Smooth muscle cell (in vitro differentiated cells): ENCODE measurements at regions not wholly inside any gene's neighbourhood (a gene's known extent, or its start where the extent isn't known, plus 50 kb on each side); places are given as distances from the start of the nearest gene placed in this dataset.

ENCODE experiments used
- DNase-seq: peaks from one replicate; lab custom pipeline; 2025; ENCODE audit not compliant: unreplicated experiment; lab: John Stamatoyannopoulos, UW
- H2AFZ ChIP-seq: fragments of 200-600 bp; sonication (generic); 2 replicates; pipeline ENCODE4 v1.6.0; 2016; ENCODE audit warnings: antibody characterized with exemption, low read depth, mild to moderate bottlenecking
- H3F3A ChIP-seq: fragments of 200-600 bp; sonication (generic); 2 replicates; pipeline ENCODE4 v1.6.0; 2017; ENCODE audit warnings: antibody characterized with exemption, low read depth
- H3K27ac ChIP-seq: fragments of 200-600 bp; sonication (generic); 2 replicates; pipeline ENCODE4 v1.5.1; 2016; ENCODE audit warnings: low read depth, mild to moderate bottlenecking
- H3K27me3 ChIP-seq: fragments of 200-600 bp; sonication (generic); 2 replicates; pipeline ENCODE4 v1.6.1; 2016; ENCODE audit warnings: low read depth, mild to moderate bottlenecking
- H3K36me3 ChIP-seq: fragments of 200-600 bp; sonication (generic); 2 replicates; pipeline ENCODE4 v1.5.1; 2016; ENCODE audit warnings: low read depth
- H3K4me1 ChIP-seq: fragments of 200-600 bp; sonication (generic); 2 replicates; pipeline ENCODE4 v1.5.1; 2016; ENCODE audit warnings: low read depth
- H3K4me2 ChIP-seq: fragments of 200-600 bp; sonication (generic); 2 replicates; pipeline ENCODE4 v1.6.0; 2016; ENCODE audit warnings: mild to moderate bottlenecking
- H3K4me3 ChIP-seq: fragments of 200-600 bp; sonication (generic); 2 replicates; pipeline ENCODE4 v1.5.1; 2016; ENCODE audit warnings: mild to moderate bottlenecking
- H3K79me2 ChIP-seq: fragments of 200-600 bp; sonication (generic); 2 replicates; pipeline ENCODE4 v1.6.0; 2016; ENCODE audit warnings: low read depth, mild to moderate bottlenecking
- H3K9ac ChIP-seq: fragments of 200-600 bp; sonication (generic); 2 replicates; pipeline ENCODE4 v1.6.0; 2016; ENCODE audit warnings: low read depth
- H3K9me3 ChIP-seq: fragments of 200-600 bp; sonication (generic); replicated peaks from 2 replicates; pipeline ENCODE4 v1.5.1; 2016; ENCODE audit warnings: low read depth
- H4K20me1 ChIP-seq: fragments of 200-600 bp; sonication (generic); 2 replicates; pipeline ENCODE4 v1.6.0; 2016; ENCODE audit warnings: low read depth
- WGBS: methylation state at CpG from one replicate; pipeline ENCODE4 v1.1.7; 2016; ENCODE audit warnings: low lambda C conversion rate; 5-methylcytosine and 5-hydroxymethylcytosine counted together
- TF ChIP-seq, protein P1 (sequence below): fragments of 200-600 bp; sonication (generic); IDR thresholded peaks from 2 replicates; pipeline ENCODE4 v1.5.1; 2017; ENCODE audit warnings: borderline replicate concordance, mild to moderate bottlenecking, antibody characterized with exemption; ENCODE audit not compliant: insufficient read depth, poor library complexity, severe bottlenecking

DNA sequence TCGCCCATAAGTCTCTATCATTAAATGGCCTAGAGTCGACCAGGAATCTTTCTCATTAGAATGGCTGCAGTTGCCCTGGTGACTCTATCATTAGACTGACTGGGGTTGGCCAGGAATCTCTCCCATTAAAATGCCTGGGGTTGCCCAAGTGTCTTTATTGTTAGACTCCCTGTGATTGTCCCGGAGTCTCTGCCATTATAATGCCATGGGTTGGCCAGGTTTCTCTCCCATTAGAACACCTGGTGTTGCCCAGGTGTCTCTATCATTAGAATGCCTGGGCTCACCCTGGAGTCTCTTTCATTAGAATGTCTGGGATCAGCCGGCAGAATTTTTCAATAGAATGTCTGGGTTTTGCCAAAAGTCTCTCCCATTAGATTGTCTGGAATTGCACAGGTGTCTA lies 1459.3 kb downstream of the UQCRFS1 start:
- H3K4me2 ChIP-seq, result no peak overlapping the region
- DNase-seq, result no peak

DNA sequence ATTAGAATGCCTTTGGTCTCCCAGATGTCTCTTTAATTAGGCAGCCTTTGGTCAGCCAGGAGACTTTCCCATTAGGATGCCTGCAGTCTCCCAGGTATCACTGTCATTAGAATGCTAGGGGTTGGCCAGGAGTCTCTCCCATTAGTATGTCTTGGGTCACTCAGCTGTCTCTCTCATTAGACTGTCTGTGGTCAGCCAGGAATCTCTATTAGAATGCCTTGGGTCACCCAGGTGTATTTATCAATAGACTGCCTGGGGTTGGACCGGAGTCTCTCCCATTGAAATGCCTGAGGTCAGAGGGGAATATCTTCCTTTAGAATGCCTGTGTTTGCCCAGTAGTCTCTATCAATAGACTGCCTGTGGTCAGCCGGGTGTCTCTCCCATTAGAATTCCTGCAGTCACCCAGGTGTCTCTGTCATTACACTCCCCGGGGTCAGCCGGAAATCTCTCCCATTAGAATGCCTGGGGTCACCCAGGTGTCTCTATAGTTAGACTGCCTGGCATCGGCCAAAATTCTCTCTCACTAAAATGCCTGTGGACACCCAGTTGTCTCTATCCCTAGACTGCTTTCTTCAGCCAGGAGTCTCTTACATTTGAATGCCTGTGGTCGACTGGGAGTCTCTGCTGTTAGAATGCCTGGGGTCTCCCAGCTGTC lies 1460.3 kb downstream of the UQCRFS1 start:
- H3K4me1 ChIP-seq, result no peaks in the 10 kb centered on the region
- H3F3A ChIP-seq, result no peaks in the 10 kb centered on the region
- no peak overlapping the region for H3K9ac ChIP-seq
- H3K36me3 ChIP-seq, result no peaks in the 10 kb centered on the region
- WGBS, result 88% methylated on average over 6 of the region's 6 CpGs
- peaks cover 12% of the 10 kb centered on the region for H3K79me2 ChIP-seq
- no peak overlapping the region for H3K27ac ChIP-seq
- H3K4me3 ChIP-seq, result no peak overlapping the region
- DNase-seq, result no peak
- no peaks in the 10 kb centered on the region for H3K9me3 ChIP-seq
- no peak overlapping the region for H3K4me2 ChIP-seq
- H2AFZ ChIP-seq, result no peak overlapping the region
- H4K20me1 ChIP-seq, result peaks cover 49% of the 10 kb centered on the region
- TF ChIP-seq, protein P1, sequence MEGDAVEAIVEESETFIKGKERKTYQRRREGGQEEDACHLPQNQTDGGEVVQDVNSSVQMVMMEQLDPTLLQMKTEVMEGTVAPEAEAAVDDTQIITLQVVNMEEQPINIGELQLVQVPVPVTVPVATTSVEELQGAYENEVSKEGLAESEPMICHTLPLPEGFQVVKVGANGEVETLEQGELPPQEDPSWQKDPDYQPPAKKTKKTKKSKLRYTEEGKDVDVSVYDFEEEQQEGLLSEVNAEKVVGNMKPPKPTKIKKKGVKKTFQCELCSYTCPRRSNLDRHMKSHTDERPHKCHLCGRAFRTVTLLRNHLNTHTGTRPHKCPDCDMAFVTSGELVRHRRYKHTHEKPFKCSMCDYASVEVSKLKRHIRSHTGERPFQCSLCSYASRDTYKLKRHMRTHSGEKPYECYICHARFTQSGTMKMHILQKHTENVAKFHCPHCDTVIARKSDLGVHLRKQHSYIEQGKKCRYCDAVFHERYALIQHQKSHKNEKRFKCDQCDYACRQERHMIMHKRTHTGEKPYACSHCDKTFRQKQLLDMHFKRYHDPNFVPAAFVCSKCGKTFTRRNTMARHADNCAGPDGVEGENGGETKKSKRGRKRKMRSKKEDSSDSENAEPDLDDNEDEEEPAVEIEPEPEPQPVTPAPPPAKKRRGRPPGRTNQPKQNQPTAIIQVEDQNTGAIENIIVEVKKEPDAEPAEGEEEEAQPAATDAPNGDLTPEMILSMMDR, result no peak
- H3K27me3 ChIP-seq, result no peaks in the 10 kb centered on the region

More for the DNA sequence above, 1459.3 kb downstream of the UQCRFS1 start:
- H3K27me3 ChIP-seq, result no peaks in the 10 kb centered on the region
- H3K27ac ChIP-seq, result no peak overlapping the region
- no peak overlapping the region for H3K9ac ChIP-seq
- H3F3A ChIP-seq, result no peaks in the 10 kb centered on the region
- no peak overlapping the region for H2AFZ ChIP-seq
- no peak overlapping the region for H3K4me3 ChIP-seq
- no peaks in the 10 kb centered on the region for H3K4me1 ChIP-seq
- H4K20me1 ChIP-seq, result peaks cover 39% of the 10 kb centered on the region
- TF ChIP-seq, protein P1, result no peak
- 94% methylated on average over 4 of the region's 4 CpGs for WGBS
- H3K36me3 ChIP-seq, result no peaks in the 10 kb centered on the region
- peaks cover 7% of the 10 kb centered on the region for H3K79me2 ChIP-seq
- no peaks in the 10 kb centered on the region for H3K9me3 ChIP-seq

DNA sequence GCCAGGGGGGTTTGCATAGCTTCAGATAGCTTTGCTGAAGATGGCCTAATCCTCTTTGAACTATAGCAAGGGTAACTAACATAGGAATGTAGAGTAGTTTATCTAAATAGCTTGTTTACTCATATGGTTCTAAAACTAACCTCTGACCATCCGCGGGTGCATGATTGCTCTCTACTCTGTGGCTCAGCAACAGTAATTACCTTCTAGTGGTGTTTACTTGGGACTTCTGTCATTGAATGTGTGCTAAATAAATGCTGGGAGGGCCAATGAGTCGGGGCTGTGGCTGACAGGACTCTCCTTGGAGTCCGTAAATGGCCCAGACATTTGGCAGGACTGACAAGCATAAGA lies 1461.9 kb downstream of the UQCRFS1 start:
- Histone ChIP-seq H2AFZ (no peak overlapping the region), H3K79me2 (peaks cover 12% of the 10 kb centered on the region), H3F3A (no peaks in the 10 kb centered on the region), H3K9me3 (no peaks in the 10 kb centered on the region), H3K4me1 (no peaks in the 10 kb centered on the region), H3K9ac (no peak overlapping the region), H3K4me2 (no peak overlapping the region), H3K27me3 (no peaks in the 10 kb centered on the region), H3K27ac (no peak overlapping the region), H3K36me3 (no peaks in the 10 kb centered on the region), H3K4me3 (no peak overlapping the region), H4K20me1 (peaks cover 64% of the 10 kb centered on the region)
- TF ChIP-seq, protein P1, result no peak
- WGBS, result 84% methylated on average over 4 of the region's 4 CpGs
- DNase-seq, result no peak

DNA sequence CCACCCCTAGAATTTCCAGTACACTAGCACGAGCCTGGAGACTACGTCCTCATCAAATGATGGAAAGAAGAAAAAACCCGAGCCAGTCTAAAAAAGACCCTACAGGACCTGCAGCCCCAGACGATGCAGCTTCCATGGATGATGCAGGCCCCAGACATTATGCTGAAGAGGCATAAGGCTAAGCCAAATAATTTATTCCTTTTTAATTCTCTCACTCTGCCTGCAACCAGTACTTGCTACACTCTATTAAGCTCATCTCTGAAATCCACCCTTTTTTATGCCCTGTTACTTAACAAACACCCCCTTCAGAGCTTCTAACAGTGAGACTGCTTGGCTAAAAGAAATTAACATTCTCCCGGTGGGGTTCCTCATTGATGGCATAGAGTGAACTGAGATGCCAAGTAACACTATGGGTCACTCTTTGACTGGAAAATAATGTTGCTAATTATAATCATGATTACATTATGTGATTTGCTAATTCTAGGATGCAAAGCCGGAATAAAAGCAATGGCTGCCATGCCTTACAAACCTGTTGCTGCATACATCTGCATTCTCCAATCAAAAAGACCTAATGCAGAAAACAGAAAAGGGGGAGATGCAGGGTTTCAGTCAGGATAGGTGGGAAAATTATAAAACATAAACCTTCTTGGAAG lies 1462.4 kb downstream of the UQCRFS1 start:
- Histone ChIP-seq H3F3A (no peaks in the 10 kb centered on the region), H4K20me1 (peaks cover 64% of the 10 kb centered on the region), H3K4me3 (no peak overlapping the region), H3K4me1 (no peaks in the 10 kb centered on the region), H3K79me2 (peaks cover 12% of the 10 kb centered on the region), H3K9me3 (no peaks in the 10 kb centered on the region), H3K27me3 (no peaks in the 10 kb centered on the region), H3K9ac (no peak overlapping the region), H3K27ac (no peak overlapping the region), H3K4me2 (no peak overlapping the region), H3K36me3 (no peaks in the 10 kb centered on the region), H2AFZ (no peak overlapping the region)
- TF ChIP-seq, protein P1, result no peak
- WGBS, result 96% methylated on average over 6 of the region's 6 CpGs
- DNase-seq, result no peak
